ENCODE measurements at regions not wholly inside any gene's neighbourhood (a gene's known extent, or its start where the extent isn't known, plus 50 kb on each side); places are given as distances from the start of the nearest gene placed in this dataset.

DNA sequence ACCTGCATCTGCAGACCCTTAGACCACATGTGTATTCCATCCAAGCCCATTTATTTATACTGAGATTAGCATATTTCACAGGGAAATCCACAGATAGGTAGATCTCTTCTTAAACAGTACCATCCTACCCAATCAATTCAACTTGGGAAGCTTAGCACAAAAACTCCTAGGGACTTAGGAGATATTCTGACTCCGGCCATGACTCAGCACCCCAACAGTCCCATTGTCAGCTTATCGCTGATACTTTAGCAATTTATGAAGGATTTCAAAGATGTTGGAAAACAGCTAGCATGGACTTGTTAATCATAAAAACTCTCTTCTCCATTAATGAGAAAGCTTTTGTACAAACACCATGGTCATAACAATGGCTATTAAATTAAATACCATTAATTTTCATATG lies 236.2 kb upstream of the PREP start:
- TF ChIP-seq, protein P1, sequence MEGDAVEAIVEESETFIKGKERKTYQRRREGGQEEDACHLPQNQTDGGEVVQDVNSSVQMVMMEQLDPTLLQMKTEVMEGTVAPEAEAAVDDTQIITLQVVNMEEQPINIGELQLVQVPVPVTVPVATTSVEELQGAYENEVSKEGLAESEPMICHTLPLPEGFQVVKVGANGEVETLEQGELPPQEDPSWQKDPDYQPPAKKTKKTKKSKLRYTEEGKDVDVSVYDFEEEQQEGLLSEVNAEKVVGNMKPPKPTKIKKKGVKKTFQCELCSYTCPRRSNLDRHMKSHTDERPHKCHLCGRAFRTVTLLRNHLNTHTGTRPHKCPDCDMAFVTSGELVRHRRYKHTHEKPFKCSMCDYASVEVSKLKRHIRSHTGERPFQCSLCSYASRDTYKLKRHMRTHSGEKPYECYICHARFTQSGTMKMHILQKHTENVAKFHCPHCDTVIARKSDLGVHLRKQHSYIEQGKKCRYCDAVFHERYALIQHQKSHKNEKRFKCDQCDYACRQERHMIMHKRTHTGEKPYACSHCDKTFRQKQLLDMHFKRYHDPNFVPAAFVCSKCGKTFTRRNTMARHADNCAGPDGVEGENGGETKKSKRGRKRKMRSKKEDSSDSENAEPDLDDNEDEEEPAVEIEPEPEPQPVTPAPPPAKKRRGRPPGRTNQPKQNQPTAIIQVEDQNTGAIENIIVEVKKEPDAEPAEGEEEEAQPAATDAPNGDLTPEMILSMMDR (conservative IDR thresholded peaks at IDR 0.05), result no peak
- TF ChIP-seq EZH2 (IDR thresholded peaks at IDR 0.05; ENCODE audit: low read depth), result no peak

Measured in PC-9 (cell line).